Panc1 (cell line): ENCODE measurements at regions not wholly inside any gene's neighbourhood (a gene's known extent, or its start where the extent isn't known, plus 50 kb on each side); places are given as distances from the start of the nearest gene placed in this dataset.

Source experiments
- ATAC-seq: fragments of 200-7000 bp; cut with Tn5 transposase; 2 replicates; pipeline ENCODE4 v1.9.1; 2020; ENCODE audit warnings: mild to moderate bottlenecking, moderate library complexity
- BruUV-seq: library from RNA; stranded (reverse); fragments of 400-500 nt; replicated peaks from 2 replicates; lab custom pipeline; 2021; lab: Mats Ljungman, UMichigan
- CTCF ChIA-PET: fragments of 300-600 bp; sonication (Branson Sonifier 250); formaldehyde crosslinking; loops from one replicate; lab custom pipeline; 2022; ENCODE audit warnings: antibody characterized with exemption; lab: Charles Lee
- POLR2A ChIA-PET: fragments of 300-600 bp; sonication (Branson Sonifier 250); formaldehyde crosslinking; loops from one replicate; lab custom pipeline; 2022; ENCODE audit warnings: antibody characterized with exemption; lab: Charles Lee
- DNase-seq: peaks from one replicate; pipeline ENCODE4 v3.0.0-alpha.2; 2010; ENCODE audit warnings: low read depth, low spot score
- H3K27ac ChIP-seq: 2 replicates; pipeline ENCODE4 v1.5.1; 2011; ENCODE audit warnings: mild to moderate bottlenecking, low read length, inconsistent platforms
- H3K27me3 ChIP-seq: fragments of 200-500 bp; sonication (Bioruptor generic); 2 replicates; pipeline ENCODE4 v1.6.0; 2014; ENCODE audit warnings: low read length, inconsistent platforms; ENCODE audit not compliant: control insufficient read depth, insufficient read depth
- H3K36me3 ChIP-seq: fragments of 200-500 bp; sonication (Bioruptor generic); 2 replicates; pipeline ENCODE4 v1.5.1; 2014; ENCODE audit warnings: inconsistent platforms, mild to moderate bottlenecking, low read length, moderate library complexity; ENCODE audit not compliant: control insufficient read depth, insufficient read depth
- H3K4me1 ChIP-seq: 2 replicates; pipeline ENCODE4 v1.5.1; 2011; ENCODE audit warnings: inconsistent platforms, mild to moderate bottlenecking, low read length, moderate library complexity; ENCODE audit not compliant: control insufficient read depth, insufficient read depth
- H3K4me3 ChIP-seq, 2 experiments: 2 replicates each; pipeline ENCODE4 v1.5.1; 2011 to 2012; ENCODE audit warnings: low read depth in 2 of 2, low read length in 2 of 2, mild to moderate bottlenecking in 2 of 2, inconsistent platforms in 1 of 2, moderate library complexity in 1 of 2
- H3K9me3 ChIP-seq: fragments of 200-500 bp; sonication (Bioruptor generic); 2 replicates; pipeline ENCODE4 v1.5.1; 2014; ENCODE audit warnings: low read depth, mild to moderate bottlenecking, inconsistent platforms, low read length, moderate library complexity; ENCODE audit not compliant: control insufficient read depth, insufficient read depth
- CTCF ChIP-seq: fragments of 450-650 bp; IDR thresholded peaks from 2 replicates; pipeline ENCODE4 v1.5.1; 2017; ENCODE audit warnings: mild to moderate bottlenecking
- POLR2AphosphoS5 ChIP-seq: IDR thresholded peaks from 2 replicates; pipeline ENCODE4 v1.6.1; 2012; ENCODE audit warnings: mild to moderate bottlenecking, low read depth, low read length, moderate library complexity
- REST ChIP-seq, 2 experiments: IDR thresholded peaks; 2 replicates each; pipeline ENCODE4 v1.6.1; 2011 to 2012; ENCODE audit warnings: low read depth in 2 of 2, control low read depth in 1 of 2, low read length in 1 of 2, mild to moderate bottlenecking in 1 of 2, moderate library complexity in 1 of 2; ENCODE audit not compliant: insufficient read depth in 1 of 2
- SIN3A ChIP-seq: IDR thresholded peaks from 2 replicates; pipeline ENCODE4 v1.6.1; 2012; ENCODE audit warnings: low read depth, mild to moderate bottlenecking, low read length, moderate library complexity, borderline replicate concordance; ENCODE audit not compliant: insufficient read depth
- TCF7L2 ChIP-seq: IDR thresholded peaks from 2 replicates; pipeline ENCODE4 v1.6.1; 2011; ENCODE audit warnings: mild to moderate bottlenecking, low read depth, low read length, inconsistent platforms
- in situ Hi-C: cut with HindIII; loops from 2 replicates; pipeline ENCODE4 v1.10.0; 2016; ENCODE audit warnings: low sequenced_read_pairs, low pct_unique_long_range_greater_than_20kb
- intact Hi-C: fragments of 100-400 bp; cut with micrococcal nuclease; formaldehyde crosslinking; loops from one replicate; pipeline ENCODE4 v1.10.0; 2022; ENCODE audit not compliant: unreplicated experiment

DNA sequence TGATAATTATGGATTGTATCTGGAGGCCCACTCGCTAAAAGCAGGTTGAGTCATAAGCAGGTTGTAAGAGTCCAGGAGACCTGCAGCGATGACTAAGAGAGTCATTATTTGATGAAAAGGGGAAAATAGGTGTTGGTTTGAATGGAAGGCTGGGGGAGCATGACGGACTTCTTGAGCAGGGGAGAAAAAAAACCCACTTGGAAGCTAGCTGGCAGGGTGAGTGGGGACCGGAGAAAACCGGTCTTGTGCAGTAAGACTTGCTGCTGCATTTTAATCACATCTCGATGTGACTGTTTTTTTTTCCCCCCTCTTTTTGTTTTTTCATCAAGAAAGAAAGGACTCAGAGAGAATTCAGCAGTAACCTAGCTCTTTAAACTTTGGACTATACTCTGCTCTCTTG, 90.0 kb downstream of the IGSF1 start:
- ChIA-PET CTCF (no interaction called here), POLR2A (no interaction called here)
- intact Hi-C loops (no loop called here), in situ Hi-C loops (no loop called here)
- H3K4me3 ChIP-seq, result no peak overlapping the region
- H3K4me1 ChIP-seq, result no peaks in the 10 kb centered on the region
- H3K9me3 ChIP-seq, result no peaks in the 10 kb centered on the region
- ATAC-seq, result no peak
- H3K27me3 ChIP-seq, result no peaks in the 10 kb centered on the region
- TF ChIP-seq POLR2AphosphoS5 (no peak), REST (IDR thresholded peaks at IDR 0.05; ENCODE audit: insufficient read depth in 1 of 2, low read depth in 2 of 2, low read length in 1 of 2) (no peak), CTCF (no peak), TCF7L2 (no peak), SIN3A (no peak)
- H3K27ac ChIP-seq, result no peak overlapping the region
- BruUV-seq, result no TSS peak
- no peak for DNase-seq
- H3K36me3 ChIP-seq, result no peaks in the 10 kb centered on the region

DNA sequence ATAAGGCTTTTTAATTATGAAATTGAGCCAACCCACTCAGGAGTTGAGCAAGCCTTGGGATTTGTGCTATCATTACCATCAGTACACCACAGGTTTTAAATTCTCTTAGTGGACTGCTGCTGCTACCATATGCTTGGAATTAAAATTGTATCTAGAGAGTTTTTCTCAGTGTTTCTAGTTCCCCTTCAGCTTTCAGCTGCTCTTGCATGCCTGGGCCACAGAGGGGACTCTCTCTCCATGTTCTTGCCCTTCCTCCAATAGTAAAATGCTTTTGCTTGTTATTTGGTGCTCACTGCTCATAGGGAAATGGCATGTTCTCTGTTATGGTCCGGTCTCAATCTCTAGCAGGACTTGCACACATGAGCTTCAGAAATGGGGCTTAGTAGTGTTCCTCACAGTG, 101.9 kb downstream of the IGSF1 start:
- no peaks in the 10 kb centered on the region for H3K9me3 ChIP-seq
- ChIA-PET POLR2A (no interaction called here), CTCF (no interaction called here)
- no peaks in the 10 kb centered on the region for H3K4me1 ChIP-seq
- H3K27me3 ChIP-seq, result no peaks in the 10 kb centered on the region
- in situ Hi-C loops (no loop called here), intact Hi-C loops (no loop called here)
- TF ChIP-seq POLR2AphosphoS5, result no peak
- TF ChIP-seq CTCF, result no peak
- no peak for TF ChIP-seq TCF7L2
- TF ChIP-seq SIN3A, result no peak
- TF ChIP-seq REST (IDR thresholded peaks at IDR 0.05; ENCODE audit: insufficient read depth in 1 of 2, low read depth in 2 of 2, low read length in 1 of 2), result no peak
- no TSS peak for BruUV-seq
- no peak overlapping the region for H3K4me3 ChIP-seq
- no peak overlapping the region for H3K27ac ChIP-seq
- H3K36me3 ChIP-seq, result no peaks in the 10 kb centered on the region
- no peak for ATAC-seq
- no peak for DNase-seq
